HepG2 (cell line): ENCODE measurements at regions not wholly inside any gene's neighbourhood (a gene's known extent, or its start where the extent isn't known, plus 50 kb on each side); places are given as distances from the start of the nearest gene placed in this dataset.

Experiments used
- ARNTL ChIP-seq: sonication (generic); formaldehyde crosslinking; IDR thresholded peaks from 2 replicates; pipeline ENCODE4 v1.4.0; 2020; ENCODE audit warnings: mild to moderate bottlenecking, missing genetic modification reagents
- ASH2L ChIP-seq: fragments of 300-600, 200-600 bp; sonication (generic); IDR thresholded peaks from 2 replicates; pipeline ENCODE4 v1.7.0; 2017; ENCODE audit warnings: low read depth, mild to moderate bottlenecking, moderate library complexity, mixed read lengths, low read length; ENCODE audit not compliant: insufficient read length
- GFI1 ChIP-seq: sonication (generic); formaldehyde crosslinking; IDR thresholded peaks from 2 replicates; pipeline ENCODE4 v1.5.0; 2020; ENCODE audit warnings: missing genetic modification reagents, mild to moderate bottlenecking, borderline replicate concordance
- GLMP ChIP-seq: sonication (generic); formaldehyde crosslinking; IDR thresholded peaks from 2 replicates; pipeline ENCODE4 v1.9.0; 2021; ENCODE audit warnings: missing genetic modification reagents, mild to moderate bottlenecking, borderline replicate concordance
- HMG20B ChIP-seq: conservative IDR thresholded peaks from 2 replicates; pipeline ENCODE4 v1.6.1; 2016; ENCODE audit warnings: missing genetic modification reagents, missing compliant biosample characterization
- HNF4A ChIP-seq: sonication (generic); formaldehyde crosslinking; IDR thresholded peaks from 2 replicates; pipeline ENCODE4 v1.4.0; 2020; ENCODE audit warnings: missing genetic modification reagents
- HNRNPH1 ChIP-seq: fragments of 200-400 bp; formaldehyde crosslinking; optimal IDR thresholded peaks from 2 replicates; pipeline ENCODE3; 2017; ENCODE audit warnings: mild to moderate bottlenecking, low read depth, low read length
- IKZF4 ChIP-seq: sonication (generic); formaldehyde crosslinking; IDR thresholded peaks from 2 replicates; pipeline ENCODE4 v1.5.1; 2020; ENCODE audit warnings: borderline replicate concordance, mild to moderate bottlenecking, low read depth, missing genetic modification reagents; ENCODE audit errors: not compliant biosample characterization
- JARID2 ChIP-seq: sonication (generic); formaldehyde crosslinking; IDR thresholded peaks from 2 replicates; pipeline ENCODE4 v1.8.1; 2023; ENCODE audit warnings: missing genetic modification reagents, inconsistent platforms; ENCODE audit not compliant: insufficient replicate concordance
- JUND ChIP-seq: sonication (generic); formaldehyde crosslinking; IDR thresholded peaks from 2 replicates; pipeline ENCODE4 v1.8.0; 2022; ENCODE audit warnings: mild to moderate bottlenecking, missing genetic modification reagents
- KLF6 ChIP-seq: IDR thresholded peaks from 2 replicates; pipeline ENCODE4 v1.8.0; 2016; ENCODE audit warnings: missing biosample characterization, missing genetic modification reagents
- NCOA1 ChIP-seq: sonication (generic); formaldehyde crosslinking; IDR thresholded peaks from 2 replicates; pipeline ENCODE4 v1.9.0; 2021; ENCODE audit warnings: missing genetic modification reagents
- NFRKB ChIP-seq: fragments of 450-650 bp; IDR thresholded peaks from 2 replicates; pipeline ENCODE4 v1.6.1; 2017
- PPARG ChIP-seq: conservative IDR thresholded peaks from 2 replicates; pipeline ENCODE4 v1.6.1; 2016; ENCODE audit warnings: missing biosample characterization, missing genetic modification reagents
- SSRP1 ChIP-seq: IDR thresholded peaks from 2 replicates; pipeline ENCODE4 v1.6.1; 2016; ENCODE audit warnings: control low read depth
- SYNCRIP ChIP-seq: fragments of 200-400 bp; formaldehyde crosslinking; IDR thresholded peaks from 2 replicates; pipeline ENCODE4 v1.6.1; 2018; ENCODE audit warnings: mild to moderate bottlenecking, low read depth, low read length; ENCODE audit not compliant: insufficient read depth
- TCF7 ChIP-seq: sonication (generic); IDR thresholded peaks from 2 replicates; pipeline ENCODE4 v1.6.1; 2016; ENCODE audit warnings: antibody characterized with exemption, low read depth
- ZBTB7B ChIP-seq: sonication (generic); formaldehyde crosslinking; IDR thresholded peaks from 2 replicates; pipeline ENCODE4 v1.4.0; 2020; ENCODE audit warnings: missing genetic modification reagents
- ZKSCAN1 ChIP-seq: fragments of 150-350 bp; IDR thresholded peaks from 2 replicates; pipeline ENCODE4 v1.6.1; 2014; ENCODE audit warnings: low read length
- ZKSCAN8 ChIP-seq: IDR thresholded peaks from 2 replicates; pipeline ENCODE4 v1.6.1; 2016; ENCODE audit warnings: borderline replicate concordance, missing genetic modification reagents, missing compliant biosample characterization
- ZNF24 ChIP-seq: fragments of 450-650 bp; IDR thresholded peaks from 2 replicates; pipeline ENCODE4 v1.6.1; 2017; ENCODE audit warnings: antibody characterized with exemption, mild to moderate bottlenecking
- ZNF333 ChIP-seq: sonication (generic); formaldehyde crosslinking; IDR thresholded peaks from 2 replicates; pipeline ENCODE4 v1.4.0; 2020; ENCODE audit warnings: mild to moderate bottlenecking, missing genetic modification reagents, borderline replicate concordance
- ZNF513 ChIP-seq: sonication (generic); formaldehyde crosslinking; conservative IDR thresholded peaks from 2 replicates; pipeline ENCODE4 v1.5.0; 2020; ENCODE audit warnings: missing genetic modification reagents
- ZNF749 ChIP-seq: sonication (generic); formaldehyde crosslinking; IDR thresholded peaks from 2 replicates; pipeline ENCODE4 v1.8.0; 2022; ENCODE audit warnings: mild to moderate bottlenecking, missing genetic modification reagents, moderate library complexity, borderline replicate concordance
- ZNF766 ChIP-seq: sonication (generic); formaldehyde crosslinking; IDR thresholded peaks from 2 replicates; pipeline ENCODE4 v1.5.0; 2020; ENCODE audit warnings: missing genetic modification reagents, borderline replicate concordance
- ZNF777 ChIP-seq: sonication (generic); formaldehyde crosslinking; IDR thresholded peaks from 2 replicates; pipeline ENCODE4 v1.4.0; 2020; ENCODE audit warnings: missing genetic modification reagents
- ZNF790 ChIP-seq: sonication (generic); formaldehyde crosslinking; IDR thresholded peaks from 2 replicates; pipeline ENCODE4 v1.8.0; 2022; ENCODE audit warnings: missing genetic modification reagents, mild to moderate bottlenecking, borderline replicate concordance
- TF ChIP-seq, protein P1 (sequence below): IDR thresholded peaks from 2 replicates; pipeline ENCODE4 v1.6.1; 2016; ENCODE audit warnings: mild to moderate bottlenecking, missing biosample characterization, missing genetic modification reagents
- TF ChIP-seq, protein P2 (sequence below): sonication (generic); formaldehyde crosslinking; IDR thresholded peaks from 2 replicates; pipeline ENCODE4 v1.9.0; 2021; ENCODE audit warnings: missing genetic modification reagents, borderline replicate concordance

GRCh38 chr2:42925742-42926433, 133.5 kb upstream of the HAAO start (continued):
- TF ChIP-seq ZBTB7B (no peak; the same call in 1 of the 2 replicates), KLF6 (CRISPR knock-in tag) (no peak), ZNF749 (CRISPR knock-in tag) (no peak; the same call in 1 of the 2 replicates), HNRNPH1 (no peak), ZNF766 (CRISPR knock-in tag) (no peak), SYNCRIP (no peak), ASH2L (no peak), SSRP1 (CRISPR knock-in tag) (0 out of 2 replicates have a peak, but pooled peaks have one; percentile 6), HMG20B (CRISPR knock-in tag) (no peak), NCOA1 (CRISPR knock-in tag) (0 out of 2 replicates have a peak, but pooled peaks have one; percentile 4), ZNF333 (CRISPR knock-in tag) (peak; percentile 66), ZKSCAN8 (CRISPR knock-in tag) (no peak), ARNTL (no peak), TCF7 (no peak), ZNF777 (CRISPR knock-in tag) (no peak), ZNF790 (CRISPR knock-in tag) (no peak), HNF4A (CRISPR knock-in tag) (no peak), ZNF24 (no peak), GFI1 (no peak), JARID2 (CRISPR knock-in tag) (no peak), GLMP (CRISPR knock-in tag) (no peak), NFRKB (no peak), PPARG (0 out of 2 replicates have a peak, but pooled peaks have one; percentile 5), JUND (no peak), ZKSCAN1 (no peak), ZNF513 (CRISPR knock-in tag) (no peak), IKZF4 (CRISPR knock-in tag) (peak; percentile 53)
- TF ChIP-seq, protein P1, sequence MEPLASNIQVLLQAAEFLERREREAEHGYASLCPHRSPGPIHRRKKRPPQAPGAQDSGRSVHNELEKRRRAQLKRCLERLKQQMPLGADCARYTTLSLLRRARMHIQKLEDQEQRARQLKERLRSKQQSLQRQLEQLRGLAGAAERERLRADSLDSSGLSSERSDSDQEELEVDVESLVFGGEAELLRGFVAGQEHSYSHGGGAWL (CRISPR knock-in tag) = no peak
- TF ChIP-seq, protein P2, sequence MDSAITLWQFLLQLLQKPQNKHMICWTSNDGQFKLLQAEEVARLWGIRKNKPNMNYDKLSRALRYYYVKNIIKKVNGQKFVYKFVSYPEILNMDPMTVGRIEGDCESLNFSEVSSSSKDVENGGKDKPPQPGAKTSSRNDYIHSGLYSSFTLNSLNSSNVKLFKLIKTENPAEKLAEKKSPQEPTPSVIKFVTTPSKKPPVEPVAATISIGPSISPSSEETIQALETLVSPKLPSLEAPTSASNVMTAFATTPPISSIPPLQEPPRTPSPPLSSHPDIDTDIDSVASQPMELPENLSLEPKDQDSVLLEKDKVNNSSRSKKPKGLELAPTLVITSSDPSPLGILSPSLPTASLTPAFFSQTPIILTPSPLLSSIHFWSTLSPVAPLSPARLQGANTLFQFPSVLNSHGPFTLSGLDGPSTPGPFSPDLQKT = no peak
